GM18498 (cell line): ENCODE measurements at regions not wholly inside any gene's neighbourhood (a gene's known extent, or its start where the extent isn't known, plus 50 kb on each side); places are given as distances from the start of the nearest gene placed in this dataset.
"Not testable (repeated sequence)": the region's sequence is repeated elsewhere in the genome, so short reads cannot be mapped to it uniquely, and the experiment has no call there.

Experiments used
- ATAC-seq: cut with Tn5 transposase; IDR thresholded peaks from one replicate; pipeline ENCODE4 v1.9.1; 2021; ENCODE audit warnings: mild to moderate bottlenecking, moderate library complexity; ENCODE audit not compliant: unreplicated experiment

GRCh38 chr3:5466065-5466464, 278.6 kb downstream of the EDEM1 start:
- no peak for ATAC-seq

DNA sequence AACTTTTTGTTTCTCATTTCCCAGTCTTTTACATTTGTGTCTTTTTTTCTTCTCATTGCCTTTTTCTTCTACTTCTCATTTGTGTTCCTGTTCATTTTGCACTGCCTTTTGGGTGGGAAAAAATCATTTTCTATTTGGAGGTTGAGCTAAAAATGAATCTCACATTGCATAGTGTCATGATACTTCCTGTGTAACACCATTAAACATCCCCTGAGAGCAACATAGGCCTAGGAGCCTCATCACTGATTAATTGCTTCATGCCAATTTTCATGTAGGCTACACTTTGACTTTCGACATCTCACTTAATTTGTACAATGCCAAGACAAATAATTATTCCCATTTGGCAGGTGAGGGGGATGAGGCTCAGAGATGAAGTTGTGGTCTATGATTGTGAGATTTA, 279.2 kb downstream of the EDEM1 start:
- ATAC-seq, result no peak

DNA sequence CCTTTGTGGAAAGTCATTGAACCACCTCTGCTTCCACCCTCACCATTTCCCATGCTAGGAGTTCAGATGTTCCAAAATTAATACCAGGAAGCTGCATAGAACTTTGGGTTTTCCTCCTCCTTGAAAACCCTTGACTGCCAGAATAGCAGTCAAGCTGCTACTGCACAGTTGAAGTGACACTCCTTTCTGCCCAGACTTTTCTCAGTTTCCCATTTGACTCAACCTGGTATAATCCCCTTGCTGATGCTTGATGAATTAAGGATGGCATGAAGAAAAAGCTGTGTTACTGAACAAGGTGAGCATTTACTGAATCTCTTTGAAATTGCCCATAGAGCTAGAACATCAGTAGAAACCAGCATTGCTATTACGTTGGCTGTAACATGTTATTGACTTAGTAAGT, 286.0 kb downstream of the EDEM1 start:
- ATAC-seq, result no peak

- ATAC-seq, result no peak
These were observed 288.9 kb downstream of the EDEM1 start for GRCh38 chr3:5476403-5476802.

DNA sequence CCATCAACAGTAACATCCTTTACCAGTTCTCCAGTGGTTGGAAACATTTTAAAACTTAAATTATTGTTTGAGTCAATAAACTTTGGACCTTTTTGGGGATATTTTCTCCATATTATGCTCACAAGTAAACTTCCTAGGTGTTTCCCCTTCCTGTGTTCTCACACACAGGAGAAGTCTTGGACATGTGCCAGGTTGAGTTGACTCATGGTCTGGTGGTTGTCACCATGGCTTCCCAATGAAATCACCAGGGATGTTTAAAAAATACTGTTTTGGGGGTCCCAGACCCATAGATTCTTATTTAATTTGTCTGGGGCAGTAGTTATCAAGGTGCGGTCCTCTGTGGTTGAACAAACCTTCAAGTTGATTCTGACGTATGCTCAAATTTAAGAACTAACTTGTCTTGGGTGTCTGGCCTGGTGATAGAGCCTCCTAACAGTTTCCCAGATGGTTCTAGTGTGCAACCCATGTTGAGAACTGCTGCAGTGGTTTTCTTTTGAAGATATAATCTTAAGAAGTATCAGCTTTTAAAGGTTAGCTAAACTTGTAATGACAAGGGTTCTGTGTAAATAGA, 291.8 kb downstream of the EDEM1 start:
- ATAC-seq, result no peak

DNA sequence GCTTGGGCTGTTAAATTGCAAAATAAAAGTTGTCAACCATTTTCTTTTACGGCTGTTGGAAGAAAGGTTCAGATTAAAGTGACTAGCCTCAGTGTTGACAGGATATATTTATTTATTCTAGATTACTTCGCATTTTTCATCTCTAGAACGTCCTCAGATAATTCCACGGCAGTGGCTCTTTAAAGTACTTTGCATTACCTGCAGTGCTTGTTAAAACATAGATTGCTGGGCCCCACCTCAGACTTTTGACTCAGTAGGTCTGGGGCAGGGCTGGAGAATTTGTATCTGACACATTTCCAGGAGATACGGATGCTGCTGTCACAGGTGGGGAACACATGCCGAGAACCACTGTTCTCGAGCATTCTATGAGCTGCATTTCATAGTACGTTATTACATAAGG, 292.7 kb downstream of the EDEM1 start:
- ATAC-seq, result no peak

DNA sequence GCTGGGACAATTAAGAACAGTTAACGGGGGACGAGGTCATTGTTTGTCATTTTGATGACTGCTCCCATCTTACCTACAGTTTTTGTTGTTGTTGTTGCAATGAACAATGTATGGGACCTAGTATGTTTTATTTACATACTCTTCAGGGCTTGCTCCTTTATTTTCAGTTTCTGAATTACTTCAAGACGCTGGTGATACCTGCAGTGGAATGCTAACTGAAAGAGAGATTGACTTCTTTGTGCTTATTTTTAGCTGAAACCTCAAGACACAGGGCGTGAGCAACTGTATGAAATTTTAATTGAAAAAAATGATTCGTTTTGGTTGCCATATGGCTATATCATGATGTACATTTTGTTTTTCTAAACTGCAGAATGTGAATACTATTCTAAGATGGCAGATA, 297.9 kb downstream of the EDEM1 start:
- peak; percentile 67 for ATAC-seq

- ATAC-seq, result no peak
These were observed 301.3 kb downstream of the EDEM1 start for GRCh38 chr3:5488771-5489170.

DNA sequence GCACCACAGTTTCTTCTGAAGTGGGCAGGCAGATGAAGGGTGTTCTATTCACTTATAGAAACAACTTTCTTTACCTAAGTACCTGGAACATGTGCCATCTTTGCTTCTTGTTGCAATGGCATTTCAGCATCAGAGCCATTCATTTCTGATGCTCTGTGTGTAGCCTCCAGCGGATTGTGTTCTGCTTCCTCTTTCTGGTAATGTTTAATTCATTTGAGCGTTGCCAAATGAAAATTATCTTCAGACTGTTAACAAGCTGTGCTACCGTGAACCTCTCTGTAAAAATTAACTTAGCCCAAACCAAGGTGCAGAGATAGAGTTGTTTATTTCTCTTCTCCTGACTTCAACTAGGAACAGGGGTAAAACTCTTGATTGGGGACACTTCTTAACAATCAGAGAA, 302.0 kb downstream of the EDEM1 start:
- peak; percentile 59 for ATAC-seq

DNA sequence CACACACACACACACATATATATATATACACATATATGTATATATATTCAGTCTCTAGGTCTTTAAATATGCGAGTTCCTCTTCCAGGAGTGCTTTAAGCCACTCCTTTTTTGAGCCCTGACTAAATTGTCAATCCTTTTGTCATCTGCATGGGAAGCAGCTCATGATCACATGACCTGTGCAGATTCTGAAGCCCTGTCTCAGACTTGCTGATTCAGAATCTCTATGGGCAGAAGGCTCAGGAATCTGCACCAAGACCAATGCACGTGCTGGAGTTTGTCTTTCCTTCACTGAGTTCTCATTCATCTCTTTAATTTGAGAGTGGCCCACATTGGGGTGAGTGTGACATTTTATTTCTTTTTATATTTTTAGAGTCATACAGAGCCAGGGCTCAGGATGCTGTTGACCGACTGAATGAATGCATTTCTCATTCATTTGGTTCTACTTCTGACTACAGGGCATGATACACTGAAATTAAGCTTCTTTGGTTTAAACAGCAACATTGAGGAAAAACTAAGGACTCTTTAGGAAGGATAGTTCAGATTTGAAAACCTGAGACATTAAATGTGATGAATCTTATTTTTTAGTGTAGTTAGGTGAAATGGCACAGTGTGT, 307.5 kb downstream of the EDEM1 start:
- ATAC-seq, result no peak

- ATAC-seq, result no peak
These were observed 310.0 kb downstream of the EDEM1 start for GRCh38 chr3:5497497-5497896.

- peak; percentile 37 for ATAC-seq
These were observed 311.5 kb downstream of the EDEM1 start for GRCh38 chr3:5498981-5499380.

GRCh38 chr3:5499404-5499803, 311.9 kb downstream of the EDEM1 start:
- peak; percentile 83 for ATAC-seq

DNA sequence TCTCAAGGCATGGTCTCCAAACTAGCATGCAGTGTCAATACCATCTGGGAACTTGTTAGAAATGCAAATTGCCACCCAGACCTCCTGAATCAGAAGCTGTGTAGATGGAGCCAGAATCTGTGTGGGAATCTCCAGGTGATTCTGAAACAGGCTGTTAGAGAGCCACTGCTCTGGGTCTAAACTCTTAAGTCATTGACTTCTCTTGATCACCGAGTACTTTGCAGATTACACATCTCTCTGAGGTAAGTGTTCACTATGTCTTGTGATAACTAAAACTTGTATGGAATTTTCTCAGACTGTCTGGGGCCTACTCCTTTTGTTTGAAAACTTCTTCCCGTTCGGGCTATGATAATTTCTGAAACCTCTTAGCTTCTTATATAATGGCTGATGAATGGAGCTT, 315.6 kb downstream of the EDEM1 start:
- ATAC-seq, result no peak

DNA sequence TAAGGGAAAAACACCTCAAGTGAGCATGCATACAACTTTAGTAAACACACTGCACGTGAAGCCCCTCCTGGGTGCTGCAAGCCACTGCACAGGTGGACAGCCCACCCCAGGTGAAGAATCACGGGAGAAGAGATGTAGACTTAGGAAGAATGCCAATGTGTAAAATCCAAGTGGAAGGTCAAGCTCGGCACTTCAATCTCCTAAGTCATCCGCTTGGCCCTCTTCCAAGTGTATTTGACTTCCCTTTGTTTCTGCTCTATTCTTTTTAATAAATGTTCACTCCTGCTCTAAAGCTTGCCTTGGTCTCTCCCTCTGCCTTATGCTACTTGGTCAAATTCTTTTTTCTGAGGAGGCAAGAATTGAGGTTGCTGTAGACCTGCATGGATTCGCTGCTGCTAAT, 316.6 kb downstream of the EDEM1 start:
- ATAC-seq, result no peak

DNA sequence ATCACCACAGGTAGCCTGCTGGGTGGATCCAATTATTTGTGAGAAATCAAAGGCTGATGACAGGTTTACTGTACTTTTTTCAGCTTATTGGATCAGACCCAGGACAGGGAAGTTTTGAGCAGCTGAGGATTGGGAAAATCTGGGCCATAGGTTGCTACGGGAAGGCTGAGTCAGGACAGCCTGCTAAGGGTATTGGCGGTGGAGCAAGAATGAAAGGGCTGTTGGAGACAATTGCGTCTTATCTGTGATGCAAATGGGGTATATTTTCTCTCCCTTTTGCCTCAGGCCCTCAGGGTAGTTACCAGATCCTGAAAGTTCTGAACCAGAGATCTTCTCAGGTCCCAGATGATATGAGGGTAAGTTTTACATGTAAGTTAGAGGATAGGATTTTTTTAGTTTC, 317.7 kb downstream of the EDEM1 start:
- no peak for ATAC-seq

- no peak for ATAC-seq
These were observed 318.5 kb downstream of the EDEM1 start for GRCh38 chr3:5505997-5506396.

DNA sequence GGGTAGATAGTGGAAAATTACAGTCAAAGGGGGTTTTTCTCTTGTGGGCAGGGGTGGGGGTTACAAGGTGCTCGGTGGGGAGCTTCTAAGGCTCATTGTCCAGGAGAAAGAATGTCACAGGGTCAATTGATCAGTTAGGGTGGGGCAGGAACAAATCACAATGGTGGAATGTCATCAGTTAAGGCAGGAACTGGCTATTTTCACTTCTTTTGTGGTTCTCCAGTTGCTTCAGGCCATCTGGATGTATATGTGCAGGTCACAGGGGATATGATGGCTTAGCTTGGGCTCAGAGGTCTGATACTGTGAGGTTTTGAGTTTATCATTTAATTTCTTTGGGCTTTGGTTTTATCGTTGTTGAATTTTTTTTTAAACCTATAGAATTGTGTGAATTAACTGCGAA, 321.4 kb downstream of the EDEM1 start:
- not testable (repeated sequence) for ATAC-seq

GRCh38 chr3:5510300-5510699, 322.8 kb downstream of the EDEM1 start:
- ATAC-seq, result no peak

- ATAC-seq, result no peak
These were observed 330.4 kb downstream of the EDEM1 start for GRCh38 chr3:5517921-5518320.

DNA sequence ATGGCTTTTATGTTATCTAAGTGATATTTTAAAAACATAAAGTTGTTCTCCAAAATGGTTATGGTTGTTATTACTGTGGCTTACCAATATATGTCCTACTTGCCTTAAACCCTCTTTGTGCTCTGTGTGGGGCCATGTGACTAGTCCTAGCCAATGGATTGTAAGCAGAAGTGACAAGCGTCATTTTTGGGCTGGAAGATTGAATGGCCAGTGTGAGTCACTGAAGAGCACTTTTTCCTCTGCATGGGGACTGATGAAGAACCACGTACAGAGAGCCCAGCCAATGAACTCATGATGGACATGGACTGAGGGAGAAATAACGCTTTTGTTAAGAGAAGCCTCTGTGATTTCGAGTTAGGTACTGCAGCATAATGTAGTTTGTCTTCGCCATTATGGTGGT, 332.7 kb downstream of the EDEM1 start:
- no peak for ATAC-seq

GRCh38 chr3:5523125-5523524, 335.6 kb downstream of the EDEM1 start:
- no peak for ATAC-seq

- no peak for ATAC-seq
These were observed 343.5 kb downstream of the EDEM1 start for GRCh38 chr3:5531039-5531438.
